ENCODE measurements at regions not wholly inside any gene's neighbourhood (a gene's known extent, or its start where the extent isn't known, plus 50 kb on each side); places are given as distances from the start of the nearest gene placed in this dataset.

DNA sequence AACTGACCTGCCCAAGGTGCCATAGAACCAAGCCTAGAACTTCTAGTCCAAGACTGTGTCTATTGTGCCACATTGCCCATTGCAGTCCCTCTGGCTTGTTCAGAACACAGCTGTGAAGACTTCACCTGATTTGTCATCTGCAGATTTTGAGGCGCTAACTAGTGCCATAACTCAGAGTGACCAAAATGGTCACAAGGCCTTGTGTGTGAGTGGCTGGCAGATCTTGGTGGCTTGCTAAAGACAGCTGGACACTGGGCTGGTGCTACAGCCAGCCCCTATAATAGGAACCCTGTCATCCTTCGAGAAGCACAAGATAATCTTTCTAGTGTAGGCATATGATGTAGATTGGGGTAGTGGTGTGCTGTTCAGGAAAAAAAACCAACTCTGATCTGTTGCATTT lies 63.7 kb upstream of the IFNLR1 start (continued):
- TF ChIP-seq POLR2AphosphoS5 (IDR thresholded peaks at IDR 0.05; ENCODE audit: low read depth, low read length) (no peak), CTBP2 (IDR thresholded peaks at IDR 0.05; ENCODE audit: borderline replicate concordance, insufficient read depth, insufficient read length, low read length) (no peak)

Data from H1 (cell line).